Kidney (tissue), 13 donors: ENCODE measurements at regions not wholly inside any gene's neighbourhood (a gene's known extent, or its start where the extent isn't known, plus 50 kb on each side); places are given as distances from the start of the nearest gene placed in this dataset.
A peak's percentile ranks its signal among the peaks of the same experiment; 100 is the strongest.

Experiments used
- DNase-seq, 5 donors: peaks; one replicate each; pipeline ENCODE4 v3.0.0-alpha.2; 2013 to 2020
- FAIRE-seq: peaks from 2 replicates; lab custom pipeline; 2012; peaks lifted over from hg19 to GRCh38; lab: Jason Lieb, UNC
- H3K27ac ChIP-seq, 2 donors: one replicate each; pipeline ENCODE4 v1.7.0; 2013; ENCODE audit warnings: low read depth in 2 of 2, low read length in 2 of 2, inconsistent platforms in 1 of 2
- H3K27me3 ChIP-seq: one replicate; pipeline ENCODE4 v1.7.1; 2013; ENCODE audit warnings: low read length, inconsistent platforms; ENCODE audit not compliant: control insufficient read depth, insufficient read depth
- H3K36me3 ChIP-seq, 3 donors: one replicate each; pipeline versions ENCODE4 v1.7.0 to v1.7.1; 2013; ENCODE audit warnings: low read length in 3 of 3, control low read depth in 1 of 3, inconsistent platforms in 1 of 3; ENCODE audit not compliant: insufficient read depth in 3 of 3, control insufficient read depth in 2 of 3
- H3K4me1 ChIP-seq, 3 donors: one replicate each; pipeline versions ENCODE4 v1.7.0 to v1.7.1; 2013; ENCODE audit warnings: low read length in 3 of 3, inconsistent platforms in 1 of 3, low read depth in 1 of 3; ENCODE audit not compliant: control insufficient read depth in 2 of 3, insufficient read depth in 2 of 3
- H3K4me3 ChIP-seq, 3 donors: one replicate each; pipeline versions ENCODE4 v1.7.0 to v1.8.1; 2013; ENCODE audit warnings: low read length in 3 of 3, control low read depth in 1 of 3, inconsistent platforms in 1 of 3
- H3K9ac ChIP-seq, 3 donors: one replicate each; pipeline versions ENCODE4 v1.7.0 to v1.7.1; 2013; ENCODE audit warnings: low read length in 3 of 3, control low read depth in 1 of 3, inconsistent platforms in 1 of 3
- H3K9me3 ChIP-seq, 3 donors: one replicate each; pipeline versions ENCODE4 v1.7.0 to v1.7.1; 2013; ENCODE audit warnings: low read length in 3 of 3, control low read depth in 1 of 3, inconsistent platforms in 1 of 3; ENCODE audit not compliant: control insufficient read depth in 2 of 3, insufficient read depth in 1 of 3
- intact Hi-C: fragments of 100-400 bp; cut with DNase I; formaldehyde crosslinking; loops from one replicate; pipeline ENCODE4 v1.11.1; 2022
- TF ChIP-seq, protein P1 (sequence below): IDR thresholded peaks from 3 replicates; pipeline ENCODE4 v1.5.1; 2012; ENCODE audit warnings: mild to moderate bottlenecking, moderate library complexity, borderline replicate concordance; ENCODE audit not compliant: insufficient read depth; ENCODE audit errors: extremely low read depth
- donor health status: control.
- donor health status: control.
- donor health status: control.
- donor health status: control.
- donor health status: control.
- donor health status: DM: yes; HTN: yes; CAD: no.
- donor health status: Normal renal cell carcinoma (clear cell type).

DNA sequence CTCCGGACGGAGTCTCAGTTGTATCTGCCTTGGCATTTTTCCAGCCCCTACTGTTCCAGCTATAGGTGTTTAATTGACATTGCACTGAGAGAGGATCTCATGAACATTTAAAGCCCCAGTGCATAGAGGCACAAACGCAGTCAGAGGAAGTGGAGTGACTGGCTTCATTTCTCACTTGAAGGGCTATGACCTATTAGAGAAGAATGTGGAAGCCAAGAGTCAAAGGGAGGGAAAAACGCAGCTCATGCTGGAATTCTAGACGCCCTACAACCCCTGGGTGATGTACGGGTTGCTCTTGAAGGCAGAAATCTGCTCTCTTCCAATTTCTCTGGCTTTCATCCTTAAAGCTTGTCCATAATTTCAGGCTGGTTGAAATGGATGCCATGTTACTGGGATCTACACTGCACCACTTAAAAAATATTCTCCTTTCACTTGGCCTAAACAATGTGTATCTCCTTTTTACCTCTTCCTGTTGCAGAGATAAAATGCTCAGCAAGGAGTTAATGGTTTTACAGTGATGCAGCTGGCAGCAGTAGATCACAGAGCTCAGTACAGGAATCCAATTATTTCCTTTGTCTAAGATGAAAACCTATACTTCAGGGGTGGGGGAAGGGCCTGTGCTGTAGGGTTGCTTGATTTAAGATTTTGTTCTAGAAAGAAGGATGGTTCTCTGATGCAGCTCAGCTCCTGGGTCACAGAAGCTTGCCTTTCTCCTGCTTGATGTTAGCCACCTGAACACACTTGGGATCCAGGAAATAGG is 61.8 kb upstream of the MAMDC2 start:
- DNase-seq (peak in 3 of 5 donors; percentile 33 to 74 (median 66)), FAIRE-seq (no peak)
- H3K27ac ChIP-seq: no peak overlapping the region
- no peaks in the 10 kb centered on the region for H3K36me3 ChIP-seq
- H3K27me3 ChIP-seq: no peaks in the 10 kb centered on the region
- no peak overlapping the region for H3K9ac ChIP-seq
- intact Hi-C loops: no loop called here
- TF ChIP-seq, protein P1, sequence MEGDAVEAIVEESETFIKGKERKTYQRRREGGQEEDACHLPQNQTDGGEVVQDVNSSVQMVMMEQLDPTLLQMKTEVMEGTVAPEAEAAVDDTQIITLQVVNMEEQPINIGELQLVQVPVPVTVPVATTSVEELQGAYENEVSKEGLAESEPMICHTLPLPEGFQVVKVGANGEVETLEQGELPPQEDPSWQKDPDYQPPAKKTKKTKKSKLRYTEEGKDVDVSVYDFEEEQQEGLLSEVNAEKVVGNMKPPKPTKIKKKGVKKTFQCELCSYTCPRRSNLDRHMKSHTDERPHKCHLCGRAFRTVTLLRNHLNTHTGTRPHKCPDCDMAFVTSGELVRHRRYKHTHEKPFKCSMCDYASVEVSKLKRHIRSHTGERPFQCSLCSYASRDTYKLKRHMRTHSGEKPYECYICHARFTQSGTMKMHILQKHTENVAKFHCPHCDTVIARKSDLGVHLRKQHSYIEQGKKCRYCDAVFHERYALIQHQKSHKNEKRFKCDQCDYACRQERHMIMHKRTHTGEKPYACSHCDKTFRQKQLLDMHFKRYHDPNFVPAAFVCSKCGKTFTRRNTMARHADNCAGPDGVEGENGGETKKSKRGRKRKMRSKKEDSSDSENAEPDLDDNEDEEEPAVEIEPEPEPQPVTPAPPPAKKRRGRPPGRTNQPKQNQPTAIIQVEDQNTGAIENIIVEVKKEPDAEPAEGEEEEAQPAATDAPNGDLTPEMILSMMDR: no peak
- no peaks in the 10 kb centered on the region for H3K9me3 ChIP-seq
- H3K4me3 ChIP-seq: no peak overlapping the region
- no peaks in the 10 kb centered on the region for H3K4me1 ChIP-seq

- Histone ChIP-seq H3K4me3 (no peak overlapping the region), H3K4me1 (no peaks in the 10 kb centered on the region), H3K27me3 (no peaks in the 10 kb centered on the region), H3K9me3 (no peaks in the 10 kb centered on the region), H3K27ac (no peak overlapping the region), H3K36me3 (no peaks in the 10 kb centered on the region), H3K9ac (no peak overlapping the region)
- DNase-seq (no peak), FAIRE-seq (no peak)
- TF ChIP-seq, protein P1: no peak
- intact Hi-C loops: no loop called here
Observed at GRCh38 chr9:69984831-69985230, 58.8 kb upstream of the MAMDC2 start.

DNA sequence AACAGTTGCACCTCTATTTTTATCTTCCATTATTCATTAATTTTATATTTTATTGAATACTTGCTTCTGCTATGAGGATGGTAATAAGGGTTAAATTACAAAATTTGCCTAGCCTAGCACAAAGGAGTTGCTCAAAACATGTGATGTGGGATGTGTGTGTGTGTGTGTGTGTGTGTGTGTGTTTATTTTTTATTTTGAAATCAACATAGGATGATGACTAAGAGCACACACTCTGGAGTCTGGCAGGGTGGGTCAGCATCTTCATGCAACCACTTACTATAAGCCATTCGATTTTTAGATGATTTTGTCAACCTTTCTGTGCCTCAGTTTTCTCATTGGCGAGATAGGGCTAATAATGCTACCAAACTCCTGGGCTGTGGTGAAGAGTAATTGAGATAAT is 57.7 kb upstream of the MAMDC2 start:
- Histone ChIP-seq H3K4me3 (no peak overlapping the region), H3K9me3 (no peaks in the 10 kb centered on the region), H3K36me3 (no peaks in the 10 kb centered on the region), H3K27me3 (no peaks in the 10 kb centered on the region), H3K27ac (no peak overlapping the region), H3K9ac (no peak overlapping the region), H3K4me1 (no peaks in the 10 kb centered on the region)
- intact Hi-C loops: no loop called here
- FAIRE-seq: no peak
- DNase-seq: no peak
- TF ChIP-seq, protein P1: no peak
